Lung microvascular endothelial cell (primary cell): ENCODE measurements at regions not wholly inside any gene's neighbourhood (a gene's known extent, or its start where the extent isn't known, plus 50 kb on each side); places are given as distances from the start of the nearest gene placed in this dataset.
"Not testable (repeated sequence)": the region's sequence is repeated elsewhere in the genome, so short reads cannot be mapped to it uniquely, and the experiment has no call there.

Experiments used
- DNase-seq, 2 donors: peaks; one replicate each; pipeline versions ENCODE4 v3.0.0 to v3.0.0-alpha.2; 2010; ENCODE audit warnings: low read depth in 2 of 2

DNA sequence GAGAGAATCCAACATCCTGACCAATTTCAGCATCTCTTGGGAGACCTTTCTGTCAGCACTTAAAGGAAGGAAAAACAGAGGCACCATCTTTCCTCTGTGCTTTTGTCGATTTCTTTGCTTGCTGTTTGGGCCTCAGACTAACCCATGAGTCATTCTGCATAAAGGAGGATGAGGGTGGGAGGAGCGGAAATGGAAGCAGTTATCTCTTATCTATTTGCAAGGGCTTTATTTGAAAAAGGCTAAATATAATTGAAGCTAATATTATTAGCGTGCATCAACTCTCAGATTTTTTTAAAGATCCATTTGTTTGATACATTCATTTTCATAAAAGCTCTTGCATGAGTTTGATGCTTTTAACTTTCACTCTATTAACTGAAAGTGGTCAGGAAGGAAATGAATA lies 72.9 kb downstream of the ZNF622 start:
- DNase-seq: peak in 1 of 2 donors; percentile 7

DNA sequence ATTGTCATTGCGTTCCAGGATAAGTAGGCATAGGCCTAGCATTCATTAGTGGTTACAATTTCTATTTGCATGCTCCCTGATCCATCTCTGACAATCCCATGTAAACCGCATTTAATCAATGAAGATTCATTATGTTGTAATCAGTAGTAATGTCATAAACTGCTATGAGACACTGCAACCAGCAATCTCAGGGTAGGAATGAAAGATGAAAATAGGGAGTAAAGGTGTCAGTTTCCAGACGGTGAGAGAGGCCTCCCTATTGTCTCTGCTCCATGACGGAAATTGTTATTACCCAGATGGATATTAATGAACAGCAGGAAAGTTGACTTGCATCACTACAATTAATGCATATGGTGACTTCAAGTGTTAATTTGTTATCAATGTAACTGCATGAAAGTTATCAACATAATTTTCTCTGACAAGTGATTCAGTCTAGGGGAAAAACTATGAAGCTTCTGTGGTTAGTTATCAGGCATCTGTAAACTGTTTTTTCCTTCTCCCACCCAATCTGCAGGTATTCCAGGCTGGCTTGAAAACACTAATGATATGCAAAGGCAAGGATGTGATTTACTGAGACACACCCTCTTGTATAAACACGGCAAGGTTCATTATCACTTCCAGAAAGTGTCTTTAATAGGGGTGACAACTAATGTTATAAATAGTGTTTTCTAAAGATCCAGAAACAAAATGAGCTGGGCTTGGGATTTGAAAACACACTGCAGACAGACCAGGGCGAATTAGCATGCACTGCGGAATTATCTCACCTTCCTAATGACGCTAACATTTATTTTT lies 73.5 kb downstream of the ZNF622 start:
- DNase-seq: no peak

DNA sequence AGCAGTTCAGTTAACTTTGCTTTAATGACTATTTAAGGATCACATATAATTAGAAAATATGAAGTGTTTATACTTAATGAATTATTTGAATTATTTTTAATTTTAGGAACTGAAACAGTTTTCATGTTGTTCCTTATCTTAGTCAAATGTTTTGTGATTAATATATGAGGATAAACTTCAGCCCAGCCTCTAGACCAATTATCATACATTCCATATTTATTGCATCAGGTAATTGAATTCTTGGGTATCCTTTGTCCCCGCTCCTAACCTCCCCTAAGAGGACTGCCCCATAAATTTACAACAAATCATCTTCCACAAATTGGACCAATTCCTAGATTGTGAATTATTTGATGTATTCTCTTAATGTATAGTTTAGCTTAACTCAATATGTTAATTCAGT lies 74.8 kb downstream of the ZNF622 start:
- no peak for DNase-seq

DNA sequence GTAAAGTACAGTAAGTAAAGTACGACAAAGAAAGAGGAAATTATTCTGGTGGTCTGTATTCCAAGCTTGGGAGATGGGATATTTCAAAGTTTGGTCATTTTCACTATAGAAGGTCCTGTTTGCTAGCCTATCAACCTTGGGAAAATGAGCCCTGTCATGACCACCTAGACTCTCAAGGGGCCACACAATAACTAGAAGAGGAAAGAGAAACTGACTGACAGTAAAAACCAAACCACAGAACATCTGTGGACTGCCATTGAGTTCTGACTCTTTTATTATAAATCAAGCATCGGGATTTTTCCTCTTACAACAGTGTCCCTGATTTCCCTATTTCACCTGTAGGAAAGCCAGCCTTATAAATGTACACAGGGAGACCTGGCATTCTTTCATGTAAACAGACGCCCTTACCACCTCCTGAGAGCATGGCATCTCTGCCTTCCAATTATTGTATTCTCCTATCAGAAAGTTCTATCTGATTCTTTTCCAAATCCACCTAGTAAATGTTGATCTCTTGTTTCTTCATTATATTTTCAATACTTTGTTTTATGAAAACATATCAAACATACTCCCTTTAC lies 80.0 kb downstream of the ZNF622 start:
- no peak for DNase-seq

DNA sequence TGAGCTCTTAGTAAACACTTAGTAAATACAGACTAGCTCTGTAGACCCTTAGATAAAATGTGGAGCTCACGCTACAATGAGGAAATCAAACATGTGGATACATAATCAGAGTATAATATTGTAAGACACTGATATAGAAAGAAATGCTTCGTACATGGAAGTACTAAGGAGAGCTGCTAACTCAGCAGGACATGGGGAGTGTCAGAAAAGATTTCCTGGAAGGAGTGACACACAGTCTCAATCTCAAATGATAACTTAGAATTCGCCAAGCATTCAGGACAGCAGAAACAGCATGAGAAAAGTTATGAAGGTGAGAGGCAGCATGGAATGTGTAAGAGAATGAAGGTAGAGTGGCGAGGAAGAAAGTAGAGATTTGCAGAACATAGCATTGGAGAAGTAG lies 80.8 kb downstream of the ZNF622 start:
- DNase-seq: no peak

DNA sequence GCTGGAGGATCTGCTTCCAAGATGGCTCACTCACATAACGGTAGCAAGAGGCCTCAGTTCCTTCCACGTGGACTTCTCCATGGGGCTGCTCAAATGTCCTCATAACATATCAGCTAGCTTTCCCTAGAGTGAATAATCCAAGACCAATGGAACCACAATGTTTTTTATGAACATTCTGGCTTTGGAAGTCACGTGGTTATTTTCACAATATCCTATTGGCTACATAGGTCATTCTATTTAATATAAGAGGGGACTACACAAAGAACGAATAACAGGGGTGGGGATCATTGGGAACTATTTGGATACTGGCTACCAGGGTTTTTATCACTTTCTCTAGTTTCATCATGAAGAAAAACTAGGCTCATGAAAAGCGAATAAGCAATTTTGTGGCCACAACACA lies 81.4 kb downstream of the ZNF622 start:
- no peak for DNase-seq

DNA sequence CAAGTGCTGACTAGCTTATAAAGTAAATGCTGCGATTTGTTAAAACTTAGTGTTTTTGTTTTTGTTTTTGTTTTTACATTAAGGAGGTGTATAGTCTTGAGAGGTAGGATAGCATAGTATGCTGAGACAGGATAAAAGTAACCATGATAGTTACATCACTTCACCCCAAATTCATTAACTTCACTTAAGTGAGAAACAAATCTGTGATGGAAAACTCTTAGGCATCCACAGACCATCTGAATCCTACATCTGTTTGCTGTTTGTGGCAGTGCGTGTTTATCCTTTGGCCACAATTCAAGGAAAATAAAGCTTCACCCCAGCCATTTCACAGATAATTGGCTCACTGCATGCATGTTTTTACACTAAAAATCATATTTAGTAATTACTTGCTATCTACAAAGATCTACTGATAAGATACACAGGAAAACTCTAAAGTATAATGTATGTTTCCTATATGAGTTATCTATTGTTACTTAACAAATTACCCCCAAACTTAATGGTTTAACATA lies 82.0 kb downstream of the ZNF622 start:
- DNase-seq: no peak

DNA sequence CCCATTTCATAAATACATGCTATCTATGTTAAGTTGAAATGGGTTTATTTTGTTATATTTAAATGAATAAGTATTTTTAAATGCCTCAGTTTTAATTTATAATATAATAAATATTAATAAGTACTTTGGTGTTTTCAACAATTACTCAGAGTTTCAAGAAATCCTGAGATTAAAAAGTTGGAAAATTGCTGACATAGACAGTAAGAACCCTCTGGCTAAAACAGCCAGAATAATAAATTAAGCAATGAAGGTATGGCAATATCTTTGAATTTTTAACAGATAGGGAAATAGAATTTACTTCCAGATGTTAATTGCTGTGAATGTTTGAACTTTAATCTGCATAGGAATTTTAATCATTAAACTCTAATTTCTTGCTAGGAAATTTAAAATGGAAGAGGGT lies 83.6 kb downstream of the ZNF622 start:
- no peak for DNase-seq

DNA sequence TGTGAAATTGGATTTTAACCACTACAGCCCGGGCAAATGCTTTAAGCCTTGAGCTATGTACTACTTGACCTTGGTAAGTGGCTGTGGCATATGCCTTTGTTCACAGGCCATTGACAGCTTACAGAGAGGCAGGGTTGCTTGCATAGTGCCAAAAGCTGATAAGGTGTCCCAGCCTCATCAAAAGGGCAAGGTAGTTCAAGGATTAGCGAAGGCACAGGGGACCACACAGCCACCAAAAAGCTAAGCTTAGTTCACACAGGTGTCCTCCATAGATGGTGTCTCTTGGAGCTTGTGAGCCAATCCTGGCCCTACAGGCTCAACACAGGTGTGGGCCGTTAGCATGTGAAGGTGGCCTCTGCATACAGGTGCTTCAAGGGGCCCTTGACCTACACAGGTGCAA lies 86.8 kb downstream of the ZNF622 start:
- no peak for DNase-seq

DNA sequence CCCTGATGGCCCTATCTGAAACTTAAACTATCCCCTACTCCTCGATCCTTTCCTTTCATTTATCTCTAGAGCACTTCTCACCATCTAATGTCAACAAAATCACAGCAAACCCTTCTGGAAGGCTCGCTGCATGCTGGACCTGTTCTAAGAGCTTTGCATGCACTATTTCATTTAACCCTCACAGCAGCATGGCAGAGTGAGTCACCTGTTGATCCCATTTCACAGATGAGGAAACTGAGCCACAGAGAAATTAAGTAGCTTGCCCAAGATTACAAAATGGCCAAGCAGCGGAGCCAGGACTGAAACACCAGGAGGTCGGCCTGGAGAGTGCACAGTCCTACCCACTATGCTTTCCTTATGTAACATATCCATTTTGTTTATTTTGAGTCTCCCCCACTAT lies 93.1 kb downstream of the ZNF622 start:
- DNase-seq: no peak

DNA sequence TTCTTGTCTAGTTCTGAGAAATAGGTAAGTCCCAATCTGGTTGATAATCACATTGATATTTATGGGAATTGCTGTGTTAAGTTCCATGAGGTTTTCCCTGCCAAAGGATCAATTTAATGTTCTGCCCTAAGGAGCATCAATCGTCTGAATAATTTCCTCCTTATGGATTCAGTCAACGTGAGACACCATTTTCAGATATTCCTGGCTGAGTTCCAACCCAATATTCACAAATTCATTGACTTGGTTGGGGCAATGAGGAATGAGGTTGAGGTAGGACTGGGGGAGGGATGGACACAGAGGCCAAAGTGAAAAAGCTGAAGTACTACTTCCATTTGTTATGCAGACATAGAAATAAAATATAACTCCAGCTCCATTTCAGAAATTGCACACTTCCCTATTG lies 99.1 kb downstream of the ZNF622 start:
- no peak for DNase-seq

DNA sequence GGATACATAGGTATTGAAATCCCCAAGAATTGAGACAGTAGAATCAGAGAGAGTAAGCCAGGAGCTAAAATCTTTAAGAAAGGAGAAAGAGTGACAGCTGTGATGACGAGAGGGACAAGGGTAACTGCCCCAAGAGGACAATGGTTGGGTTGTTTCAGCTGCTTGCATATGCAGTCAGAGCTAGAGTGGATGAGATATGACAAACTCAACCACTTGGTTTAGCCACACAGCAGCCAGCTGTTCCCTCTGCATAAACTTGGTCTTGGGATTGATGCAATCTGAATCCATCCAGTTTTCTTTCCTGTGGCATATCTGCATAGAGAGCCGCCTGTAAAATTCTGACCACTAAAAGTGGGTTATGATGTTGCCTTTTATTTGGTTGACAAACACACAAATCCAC lies 100.7 kb downstream of the ZNF622 start:
- DNase-seq: no peak

DNA sequence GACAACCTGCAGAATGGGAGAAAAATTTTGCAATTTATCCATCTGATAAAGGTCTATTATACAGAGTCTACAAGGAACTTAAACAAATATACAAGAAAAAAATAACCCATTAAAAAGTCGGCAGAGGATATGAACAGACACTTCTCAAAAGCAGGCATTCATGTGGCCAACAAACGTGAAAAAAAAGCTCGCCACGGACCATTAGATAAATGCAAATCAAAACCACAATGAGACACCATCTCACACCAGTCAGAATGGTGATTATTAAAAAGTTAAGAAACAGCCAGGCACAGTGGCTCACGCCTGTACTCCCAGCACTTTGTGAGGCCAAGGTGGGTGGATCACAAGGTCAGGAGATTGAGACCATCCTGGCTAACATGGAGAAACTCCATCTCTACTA lies 112.2 kb downstream of the ZNF622 start:
- not testable (repeated sequence) for DNase-seq

DNA sequence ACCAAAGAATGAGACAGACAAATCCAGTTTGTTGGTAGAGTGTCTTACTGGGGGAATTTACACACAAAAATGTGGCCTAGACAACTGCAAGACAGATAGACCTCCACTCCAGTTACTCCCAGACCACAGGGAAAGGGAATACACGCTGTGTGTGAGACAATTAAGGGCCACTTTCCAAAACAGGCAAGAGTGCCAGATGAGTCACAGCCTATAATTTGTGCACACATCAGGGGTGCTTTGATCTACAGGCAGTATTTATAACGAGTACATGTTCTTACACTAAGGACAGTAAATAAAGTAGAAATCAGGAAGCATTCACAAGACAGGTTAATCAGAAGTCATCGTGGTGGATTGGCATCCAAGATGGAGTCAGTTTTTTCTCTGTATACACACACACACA lies 114.8 kb downstream of the ZNF622 start:
- no peak for DNase-seq

DNA sequence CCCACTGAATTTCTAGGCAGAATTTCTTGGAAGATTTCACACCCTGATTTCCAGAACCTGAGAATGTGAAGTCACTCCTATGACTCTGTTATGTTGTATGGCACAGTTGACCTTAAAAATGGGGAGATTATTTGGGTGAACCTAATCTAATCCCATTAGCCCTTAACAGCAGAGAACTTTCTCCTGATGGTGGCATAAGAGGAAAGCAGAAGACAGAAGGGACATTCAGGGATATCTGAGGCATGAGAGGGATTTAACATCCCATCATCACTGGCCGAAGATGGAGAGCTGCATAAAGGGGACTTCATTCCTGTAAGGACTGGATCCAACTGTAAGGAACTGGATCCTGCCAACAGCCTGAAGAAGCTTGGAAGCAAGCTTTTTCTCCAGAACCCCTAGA lies 119.2 kb downstream of the ZNF622 start:
- no peak for DNase-seq

DNA sequence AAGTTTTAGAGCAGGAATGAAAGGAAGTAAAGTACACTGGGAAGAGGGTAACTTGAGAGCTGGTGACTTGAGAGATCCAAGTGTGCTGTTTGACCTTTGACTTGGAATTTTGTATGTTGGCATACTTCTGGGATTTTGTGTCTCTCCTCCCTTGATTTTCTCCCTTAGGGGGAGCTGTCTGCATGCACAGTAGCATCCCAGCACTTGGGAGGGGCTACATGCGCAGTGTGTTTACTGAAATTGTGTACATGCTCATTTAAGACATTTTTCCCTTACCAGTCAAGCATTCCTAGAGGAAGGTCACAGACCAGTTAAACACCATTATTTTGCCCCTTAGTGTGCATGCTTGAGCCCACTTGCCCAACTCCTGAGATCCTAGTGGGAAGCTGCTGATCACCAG lies 120.1 kb downstream of the ZNF622 start:
- no peak for DNase-seq

DNA sequence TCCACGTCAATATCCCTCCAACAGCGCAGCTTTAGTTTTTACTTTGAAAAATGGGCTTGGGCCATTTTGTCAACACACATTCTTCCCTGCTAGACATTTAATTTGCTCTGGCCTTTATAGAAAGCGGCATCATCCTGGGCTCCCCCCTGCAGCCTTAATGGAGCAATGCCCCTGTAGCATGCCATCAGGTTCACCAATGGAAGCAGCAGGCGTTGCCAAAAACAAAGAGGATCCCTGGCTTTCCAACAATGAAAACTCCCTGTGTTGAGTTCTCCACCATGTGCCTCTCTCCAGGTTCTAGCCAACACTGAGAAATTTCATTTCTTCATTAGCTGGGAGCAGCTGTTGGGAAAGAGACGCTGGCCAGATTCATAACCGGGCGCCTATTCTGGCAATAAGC lies 139.5 kb downstream of the ZNF622 start:
- no peak for DNase-seq

DNA sequence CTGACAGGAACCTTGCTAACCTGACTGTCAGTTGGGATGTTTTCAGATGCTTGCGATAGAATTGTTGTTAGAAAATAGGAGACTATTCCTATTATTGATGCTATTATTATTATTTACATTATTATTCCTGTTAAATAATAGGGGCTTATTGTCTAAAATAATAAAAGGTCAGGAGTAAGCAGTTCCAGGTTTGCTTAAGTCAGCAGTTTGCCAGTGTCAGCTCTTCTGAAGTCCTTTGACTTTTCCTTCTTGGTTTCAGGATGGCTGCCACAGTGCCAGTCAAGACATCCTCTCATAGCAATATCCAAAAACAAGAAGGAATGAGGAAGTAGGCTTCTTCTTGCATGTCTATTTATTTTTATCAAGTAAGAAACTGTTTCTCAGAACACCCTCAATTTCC lies 141.7 kb upstream of the MARCHF11 start:
- DNase-seq: no peak

DNA sequence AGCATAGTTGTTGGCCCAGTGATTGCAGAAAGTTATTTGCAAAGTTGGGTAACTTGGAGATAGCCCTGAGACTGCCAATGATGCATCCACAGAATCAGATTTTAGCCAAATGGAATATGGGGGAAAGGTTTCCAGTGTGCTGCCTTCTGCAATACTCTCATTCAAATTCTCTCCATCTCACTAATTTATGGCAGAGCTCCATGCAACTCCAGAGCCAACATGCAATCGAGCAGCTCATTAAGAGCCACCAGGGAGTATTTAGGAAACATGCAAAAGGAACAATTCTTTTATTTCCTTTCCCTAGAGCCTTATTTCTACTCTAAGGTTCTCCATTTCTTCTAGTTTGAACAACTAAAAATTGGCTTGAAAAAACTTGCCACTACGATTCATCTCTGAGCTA lies 135.9 kb upstream of the MARCHF11 start:
- DNase-seq: no peak

DNA sequence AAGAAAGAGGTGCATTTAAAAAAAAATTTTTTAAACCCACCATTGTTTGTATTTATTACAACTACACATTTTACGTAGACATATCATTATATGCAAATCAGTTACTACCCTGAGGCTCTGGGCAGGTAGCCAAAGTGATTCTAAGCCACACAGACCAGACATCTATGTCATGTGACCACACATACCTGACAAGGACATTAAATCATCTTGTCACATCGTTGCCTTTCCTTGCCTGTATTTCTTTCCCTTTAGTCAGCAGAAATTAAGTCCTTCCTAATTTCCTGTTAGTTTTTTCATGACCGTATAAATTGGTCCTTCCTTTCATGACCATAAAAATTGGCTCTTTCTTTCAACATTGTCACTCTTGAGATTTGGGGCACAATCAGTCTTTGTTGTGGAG lies 134.2 kb upstream of the MARCHF11 start:
- DNase-seq: no peak

DNA sequence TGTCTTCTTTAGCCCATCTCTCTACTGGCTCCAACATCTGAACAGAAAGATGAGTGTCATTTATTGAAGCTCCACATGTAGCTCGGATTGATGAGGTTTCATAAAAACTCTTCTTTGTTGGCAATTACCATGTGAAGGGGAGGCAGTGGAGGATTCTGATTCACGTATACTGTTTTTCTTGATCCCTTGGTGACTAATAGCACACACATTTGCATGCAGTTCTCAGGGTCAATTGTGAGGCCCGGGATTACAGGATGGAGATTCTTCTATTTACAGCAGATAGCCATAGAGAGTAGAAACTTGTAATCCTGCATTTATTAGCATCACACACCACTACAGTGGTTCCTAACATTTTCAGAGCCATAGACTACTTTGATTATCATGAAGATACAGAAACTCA lies 133.2 kb upstream of the MARCHF11 start:
- DNase-seq: no peak

DNA sequence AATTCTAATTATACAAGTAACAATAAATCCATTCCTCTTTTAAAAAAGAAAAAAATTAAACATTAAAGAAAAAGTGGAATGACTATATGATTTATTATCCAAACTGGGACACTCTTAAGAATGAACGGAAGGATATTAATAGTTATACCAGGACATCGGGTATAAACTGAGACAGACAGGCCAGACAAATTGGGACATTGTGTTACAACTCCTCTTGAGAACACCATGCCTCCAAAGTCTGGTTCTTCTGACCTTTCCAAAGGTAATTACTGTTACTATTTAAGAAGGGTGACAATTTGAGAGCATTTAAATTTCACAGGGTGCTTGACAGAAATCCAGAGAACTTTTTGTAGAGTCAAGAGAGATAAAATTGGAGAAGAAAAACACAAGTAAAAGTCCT lies 132.1 kb upstream of the MARCHF11 start:
- no peak for DNase-seq

DNA sequence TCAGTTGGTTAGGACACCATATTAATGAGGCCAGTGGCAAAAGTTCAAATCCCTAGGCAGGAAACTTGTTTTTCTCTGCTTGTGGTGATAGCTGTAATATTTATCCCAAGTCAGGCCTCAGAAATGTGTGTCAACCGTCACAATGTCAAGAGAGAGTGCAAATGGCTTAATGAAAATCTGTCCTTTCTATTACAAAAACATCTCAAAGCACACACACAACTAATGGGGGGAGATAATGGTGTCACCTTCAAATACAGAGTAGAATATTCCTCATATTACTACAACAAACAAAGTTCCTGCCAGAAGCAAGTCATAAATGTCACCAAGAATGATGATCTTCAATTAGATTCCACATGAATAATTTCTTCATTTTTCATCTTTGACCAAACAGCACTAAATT lies 127.2 kb upstream of the MARCHF11 start:
- no peak for DNase-seq

DNA sequence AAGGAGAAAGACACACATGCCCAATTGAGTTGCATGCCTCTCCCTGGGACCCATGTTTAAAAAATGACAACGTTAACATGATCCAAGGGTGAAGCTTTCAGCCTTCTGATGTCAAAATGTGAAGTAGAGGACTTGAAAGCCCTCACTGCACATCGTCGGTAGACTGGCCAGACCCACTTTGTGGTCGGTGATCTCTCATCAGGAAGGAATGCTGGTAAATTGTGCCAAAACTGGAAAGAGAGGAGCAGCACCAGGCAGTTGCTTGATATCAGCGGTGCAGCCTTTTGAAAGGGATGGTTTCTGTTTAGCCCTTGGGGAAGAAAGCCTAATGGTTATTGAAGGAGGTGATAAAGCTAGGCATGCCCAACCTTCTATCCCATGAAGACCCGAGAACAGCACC lies 125.3 kb upstream of the MARCHF11 start:
- DNase-seq: no peak
